ENCODE measurements at regions not wholly inside any gene's neighbourhood (a gene's known extent, or its start where the extent isn't known, plus 50 kb on each side); places are given as distances from the start of the nearest gene placed in this dataset.

DNA sequence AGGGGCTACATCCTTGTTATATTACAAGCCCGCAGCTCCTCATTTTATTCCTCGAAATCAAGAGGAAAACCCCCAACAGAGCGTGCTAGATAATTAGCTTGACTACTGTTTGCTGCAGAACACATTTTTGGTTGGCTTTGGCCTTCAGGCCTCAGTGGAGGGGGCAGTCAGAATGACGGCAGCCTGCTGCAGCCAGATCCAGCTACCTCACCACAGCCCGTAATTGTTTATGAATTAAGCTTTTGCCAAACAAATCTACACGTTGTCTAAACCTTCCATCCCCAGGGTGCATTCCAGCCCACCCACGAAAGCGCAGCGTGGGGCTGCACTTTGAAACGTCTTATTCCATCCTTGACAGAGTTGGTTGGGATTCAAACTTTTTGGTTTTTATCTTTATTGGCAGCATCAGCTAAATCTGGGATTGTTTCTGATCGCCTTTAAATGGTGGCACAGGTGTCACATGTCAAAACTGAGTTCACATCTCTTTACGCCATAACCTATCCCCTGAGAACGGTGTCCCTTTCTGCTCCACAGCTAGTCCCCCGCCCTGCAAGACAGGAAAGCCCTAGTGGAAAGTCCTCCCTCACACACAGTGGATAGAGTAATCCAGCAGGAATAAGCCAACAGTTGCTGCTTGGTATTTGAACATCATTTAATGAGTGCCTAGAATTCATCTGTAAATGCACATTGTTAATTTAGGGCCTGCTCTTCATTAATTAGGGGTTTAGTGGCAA lies 195.5 kb downstream of the LMO4 start:
- Histone ChIP-seq H3K27me3 (ENCODE audit: control insufficient read depth, insufficient read depth, low read length) (no peaks in the 10 kb centered on the region), H3K9me3 (ENCODE audit: control insufficient read depth, low read depth, low read length) (peaks cover 3% of the 10 kb centered on the region), H3K27ac (ENCODE audit: low read length) (no peak overlapping the region), H3K36me3 (ENCODE audit: control insufficient read depth, insufficient read depth, low read length) (no peaks in the 10 kb centered on the region), H3K4me1 (ENCODE audit: control insufficient read depth, insufficient read depth, low read length) (no peaks in the 10 kb centered on the region), H3K4me3 (ENCODE audit: low read length) (no peak overlapping the region)
- peak in 1 of 2 donors; percentile 17 for DNase-seq
- 71% methylated on average over 4 of the region's 14 CpGs for WGBS (ENCODE audit: insufficient coverage, low lambda C conversion rate)

DNA sequence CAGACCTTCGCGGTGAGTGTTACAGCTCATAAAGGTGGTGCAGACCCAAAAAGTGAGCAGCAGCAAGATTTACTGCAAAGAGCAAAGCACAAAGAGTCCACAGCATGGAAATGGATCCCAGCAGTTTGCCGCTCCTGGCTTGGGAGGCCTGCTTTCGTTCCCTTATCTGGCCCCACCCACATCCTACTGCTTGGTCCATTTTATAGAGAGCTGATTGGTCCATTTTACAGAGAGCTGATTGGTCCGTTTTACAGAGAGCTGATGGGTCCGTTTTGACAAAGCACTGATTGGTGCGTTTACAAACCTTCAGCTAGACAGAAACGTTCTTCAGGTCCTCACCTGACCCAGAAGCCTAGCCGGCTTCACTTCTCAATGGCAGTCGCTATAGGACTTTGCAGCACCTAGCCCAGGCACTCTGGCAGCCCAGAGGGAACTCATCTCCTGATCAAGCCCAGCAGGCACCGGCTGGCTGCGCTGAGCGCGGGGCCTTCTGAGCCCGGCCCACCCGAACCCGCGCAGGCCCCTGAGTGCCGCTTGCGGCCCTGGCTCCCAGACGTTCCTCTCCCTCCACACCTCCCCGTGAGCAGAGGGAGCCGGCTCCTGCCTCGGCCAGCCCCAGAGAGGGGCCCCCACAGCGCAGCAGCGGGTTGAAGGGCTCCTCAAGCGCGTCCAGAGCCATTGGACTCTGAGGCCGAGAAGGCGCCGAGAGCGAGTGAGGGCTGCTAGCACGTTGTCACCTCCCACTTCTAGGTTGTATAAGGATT lies 200.3 kb downstream of the LMO4 start:
- DNase-seq = no peak
- peaks cover 11% of the 10 kb centered on the region for H3K9me3 ChIP-seq (ENCODE audit: control insufficient read depth, low read depth, low read length)
- no peak overlapping the region for H3K4me3 ChIP-seq (ENCODE audit: low read length)
- WGBS (ENCODE audit: insufficient coverage, low lambda C conversion rate) = no CpG with 5 or more reads among the region's 33 CpGs
- no peaks in the 10 kb centered on the region for H3K36me3 ChIP-seq (ENCODE audit: control insufficient read depth, insufficient read depth, low read length)
- H3K4me1 ChIP-seq (ENCODE audit: control insufficient read depth, insufficient read depth, low read length) = no peaks in the 10 kb centered on the region
- H3K27ac ChIP-seq (ENCODE audit: low read length) = no peak overlapping the region
- no peaks in the 10 kb centered on the region for H3K27me3 ChIP-seq (ENCODE audit: control insufficient read depth, insufficient read depth, low read length)

DNA sequence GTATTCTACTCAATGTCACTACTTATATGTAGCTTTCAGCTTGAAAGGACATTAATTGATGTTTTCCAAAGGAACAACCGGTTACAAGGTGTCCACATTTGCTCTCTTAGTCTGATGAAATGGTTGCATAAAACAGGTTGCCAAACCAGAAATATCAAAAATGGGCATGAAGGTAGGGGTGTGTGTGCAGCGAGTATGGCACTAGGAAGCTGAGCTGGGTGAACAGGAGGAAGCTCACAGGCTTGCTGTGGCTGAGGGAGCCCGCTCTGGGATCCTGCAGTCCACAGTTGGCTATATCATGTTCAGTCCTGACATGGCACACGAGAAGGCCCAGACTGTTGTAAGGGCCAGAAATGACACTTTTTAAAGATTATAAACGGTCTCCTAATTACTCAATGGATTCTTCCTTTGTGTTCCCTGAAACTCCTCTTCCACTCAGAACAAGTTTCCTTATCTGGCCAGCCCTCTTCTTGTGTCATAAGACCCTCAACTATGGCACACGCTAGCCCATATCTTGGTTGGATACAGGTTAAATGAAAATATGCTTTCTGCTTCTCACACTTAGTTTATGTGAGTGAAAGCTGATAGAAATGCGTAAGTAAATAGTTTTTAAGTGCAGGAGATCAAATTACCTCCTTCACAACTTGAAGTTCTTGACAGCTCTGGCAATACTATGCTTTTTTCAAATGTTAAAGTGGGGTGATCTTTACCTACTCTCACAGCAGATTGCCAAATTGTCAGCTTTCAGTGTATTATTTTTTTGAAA lies 201.5 kb downstream of the LMO4 start:
- Histone ChIP-seq H3K4me3 (ENCODE audit: low read length) (no peak overlapping the region), H3K27ac (ENCODE audit: low read length) (no peak overlapping the region), H3K9me3 (ENCODE audit: control insufficient read depth, low read depth, low read length) (peaks cover 11% of the 10 kb centered on the region), H3K27me3 (ENCODE audit: control insufficient read depth, insufficient read depth, low read length) (no peaks in the 10 kb centered on the region), H3K36me3 (ENCODE audit: control insufficient read depth, insufficient read depth, low read length) (no peaks in the 10 kb centered on the region), H3K4me1 (ENCODE audit: control insufficient read depth, insufficient read depth, low read length) (no peaks in the 10 kb centered on the region)
- 93% methylated on average over 3 of the region's 7 CpGs for WGBS (ENCODE audit: insufficient coverage, low lambda C conversion rate)
- DNase-seq = no peak

DNA sequence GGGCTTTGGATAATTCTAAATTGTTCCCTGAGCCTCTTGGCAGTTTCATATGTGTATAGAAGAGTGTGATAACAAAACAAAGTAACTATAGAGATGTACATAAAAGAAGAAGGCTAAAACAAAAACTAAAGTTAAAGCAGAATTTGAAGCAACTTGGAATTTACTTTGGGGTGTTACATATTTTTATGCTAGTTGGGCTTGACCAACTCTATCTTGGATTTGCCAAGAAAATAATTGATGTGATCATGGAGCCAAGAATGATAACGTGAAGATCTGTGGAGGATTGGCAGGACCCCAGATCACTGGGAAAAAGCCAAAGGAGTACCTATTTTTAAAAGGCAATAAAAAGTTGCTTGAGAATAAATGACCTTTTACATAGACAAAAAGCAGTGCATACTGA lies 206.9 kb downstream of the LMO4 start:
- H3K4me1 ChIP-seq (ENCODE audit: control insufficient read depth, insufficient read depth, low read length) = no peaks in the 10 kb centered on the region
- no peaks in the 10 kb centered on the region for H3K36me3 ChIP-seq (ENCODE audit: control insufficient read depth, insufficient read depth, low read length)
- no peaks in the 10 kb centered on the region for H3K27me3 ChIP-seq (ENCODE audit: control insufficient read depth, insufficient read depth, low read length)
- H3K9me3 ChIP-seq (ENCODE audit: control insufficient read depth, low read depth, low read length) = peaks cover 6% of the 10 kb centered on the region
- DNase-seq = no peak
- no peak overlapping the region for H3K4me3 ChIP-seq (ENCODE audit: low read length)
- WGBS (ENCODE audit: insufficient coverage, low lambda C conversion rate) = 0% methylated on average over 1 of the region's 1 CpG
- H3K27ac ChIP-seq (ENCODE audit: low read length) = no peak overlapping the region

DNA sequence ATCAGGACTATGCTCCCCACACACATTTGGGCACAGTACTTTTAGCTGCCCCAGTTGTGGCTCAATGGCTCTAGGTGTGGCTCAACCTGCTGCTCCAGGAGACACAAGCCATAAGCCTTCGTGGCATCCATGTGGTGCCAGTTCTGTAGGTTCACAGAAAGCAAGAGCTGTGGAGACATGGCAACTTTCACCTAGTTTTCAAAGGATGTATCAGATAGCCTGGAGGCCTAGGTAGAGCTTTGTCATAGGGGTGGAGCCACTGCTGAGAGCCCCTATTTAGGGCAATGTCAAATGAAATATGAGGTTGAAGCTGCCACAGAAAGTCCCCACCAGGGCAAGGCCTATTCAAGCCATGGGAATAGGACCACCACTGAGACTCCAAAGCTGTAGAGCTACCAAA lies 210.5 kb downstream of the LMO4 start:
- no CpG with 5 or more reads among the region's 1 CpG for WGBS (ENCODE audit: insufficient coverage, low lambda C conversion rate)
- H3K9me3 ChIP-seq (ENCODE audit: control insufficient read depth, low read depth, low read length) = peaks cover 13% of the 10 kb centered on the region
- H3K36me3 ChIP-seq (ENCODE audit: control insufficient read depth, insufficient read depth, low read length) = no peaks in the 10 kb centered on the region
- H3K27ac ChIP-seq (ENCODE audit: low read length) = no peak overlapping the region
- DNase-seq = no peak
- no peaks in the 10 kb centered on the region for H3K27me3 ChIP-seq (ENCODE audit: control insufficient read depth, insufficient read depth, low read length)
- H3K4me1 ChIP-seq (ENCODE audit: control insufficient read depth, insufficient read depth, low read length) = no peaks in the 10 kb centered on the region
- H3K4me3 ChIP-seq (ENCODE audit: low read length) = no peak overlapping the region

DNA sequence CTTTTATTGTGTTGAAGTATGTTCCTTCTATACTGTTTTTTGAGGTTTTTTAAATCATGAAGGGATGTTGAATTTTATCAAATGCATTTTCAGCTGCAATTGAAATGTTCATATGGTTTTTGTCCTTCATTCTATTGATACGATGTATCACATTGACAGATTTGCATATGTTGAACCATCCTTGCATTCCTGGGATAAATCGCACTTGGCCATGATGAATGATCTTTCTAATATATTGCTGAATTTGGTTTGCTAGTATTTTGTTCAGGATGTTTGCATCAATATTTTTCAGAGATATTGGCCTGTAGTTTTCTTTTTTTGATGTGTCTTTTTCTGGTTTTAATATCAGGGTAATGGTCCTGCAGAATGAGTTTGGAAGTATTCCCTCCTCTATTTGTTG lies 214.0 kb downstream of the LMO4 start:
- Histone ChIP-seq H3K27me3 (ENCODE audit: control insufficient read depth, insufficient read depth, low read length) (no peaks in the 10 kb centered on the region), H3K4me1 (ENCODE audit: control insufficient read depth, insufficient read depth, low read length) (no peaks in the 10 kb centered on the region), H3K4me3 (ENCODE audit: low read length) (no peak overlapping the region), H3K9me3 (ENCODE audit: control insufficient read depth, low read depth, low read length) (peaks cover 17% of the 10 kb centered on the region), H3K27ac (ENCODE audit: low read length) (no peak overlapping the region), H3K36me3 (ENCODE audit: control insufficient read depth, insufficient read depth, low read length) (no peaks in the 10 kb centered on the region)
- WGBS (ENCODE audit: insufficient coverage, low lambda C conversion rate) = 90% methylated on average over 2 of the region's 2 CpGs
- DNase-seq = no peak

DNA sequence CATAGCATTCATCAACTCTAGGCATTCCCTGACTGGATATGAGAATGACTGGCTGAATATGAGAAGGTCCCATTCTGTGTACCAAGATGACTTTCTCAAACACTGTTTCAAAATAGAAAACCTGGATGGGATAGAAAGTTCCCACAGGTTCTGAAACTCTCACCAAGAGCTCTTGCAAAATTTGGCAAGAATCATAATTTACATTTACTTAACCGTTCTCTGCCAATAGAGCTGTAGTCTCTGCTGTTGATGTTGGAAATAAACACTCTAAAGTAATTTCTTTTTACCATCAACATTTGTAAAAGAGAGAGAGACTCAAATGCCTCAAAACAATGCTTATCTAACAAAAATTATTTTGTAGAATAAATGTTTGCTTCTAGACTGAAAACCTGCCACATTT lies 221.1 kb downstream of the LMO4 start:
- H3K4me3 ChIP-seq (ENCODE audit: low read length) = no peak overlapping the region
- H3K27ac ChIP-seq (ENCODE audit: low read length) = no peak overlapping the region
- H3K4me1 ChIP-seq (ENCODE audit: control insufficient read depth, insufficient read depth, low read length) = no peaks in the 10 kb centered on the region
- H3K9me3 ChIP-seq (ENCODE audit: control insufficient read depth, low read depth, low read length) = peaks cover 3% of the 10 kb centered on the region
- H3K27me3 ChIP-seq (ENCODE audit: control insufficient read depth, insufficient read depth, low read length) = no peaks in the 10 kb centered on the region
- WGBS (ENCODE audit: insufficient coverage, low lambda C conversion rate) = no CpG with 5 or more reads among the region's 1 CpG
- no peak for DNase-seq
- no peaks in the 10 kb centered on the region for H3K36me3 ChIP-seq (ENCODE audit: control insufficient read depth, insufficient read depth, low read length)

DNA sequence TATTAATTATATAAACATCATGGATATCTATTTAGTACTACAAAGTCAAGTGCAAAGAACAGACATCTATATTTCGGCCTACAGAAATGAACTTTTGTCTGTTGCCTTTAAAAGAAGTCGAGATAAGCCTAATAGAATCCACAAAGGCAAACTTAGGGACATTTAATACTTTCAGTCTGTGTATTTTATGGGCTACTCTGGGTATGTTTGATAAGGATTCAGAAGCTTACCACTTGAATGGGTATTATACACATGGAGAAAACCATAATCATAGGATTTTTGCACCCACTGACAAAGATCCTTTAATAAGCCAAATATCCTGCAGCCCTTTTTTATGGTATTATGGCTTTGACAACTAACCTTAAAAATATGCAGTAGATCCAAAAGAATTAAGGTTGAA lies 224.8 kb downstream of the LMO4 start:
- H3K9me3 ChIP-seq (ENCODE audit: control insufficient read depth, low read depth, low read length) = no peaks in the 10 kb centered on the region
- H3K27ac ChIP-seq (ENCODE audit: low read length) = no peak overlapping the region
- no peak overlapping the region for H3K4me3 ChIP-seq (ENCODE audit: low read length)
- H3K4me1 ChIP-seq (ENCODE audit: control insufficient read depth, insufficient read depth, low read length) = no peaks in the 10 kb centered on the region
- no peak for DNase-seq
- H3K27me3 ChIP-seq (ENCODE audit: control insufficient read depth, insufficient read depth, low read length) = no peaks in the 10 kb centered on the region
- no peaks in the 10 kb centered on the region for H3K36me3 ChIP-seq (ENCODE audit: control insufficient read depth, insufficient read depth, low read length)
- WGBS (ENCODE audit: insufficient coverage, low lambda C conversion rate) = 80% methylated on average over 1 of the region's 2 CpGs

DNA sequence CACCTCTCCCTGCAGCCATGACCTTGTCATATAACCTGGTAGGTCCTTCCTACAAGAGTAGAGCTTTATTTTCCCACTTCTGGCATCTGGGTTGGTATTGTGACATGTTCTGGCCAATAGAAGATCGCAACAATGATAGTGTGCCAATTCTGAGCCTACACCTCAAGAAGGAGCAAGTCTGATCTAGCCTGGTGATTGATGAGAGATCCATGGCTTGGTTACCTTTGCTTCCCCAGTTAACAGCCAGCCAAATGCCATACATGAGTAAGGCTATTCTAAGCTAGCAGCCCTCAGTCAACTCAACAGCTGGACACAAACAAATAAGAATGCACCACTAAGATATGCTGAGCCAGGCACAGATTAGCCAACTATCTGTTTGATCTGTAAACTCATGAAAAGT lies 226.7 kb downstream of the LMO4 start:
- Histone ChIP-seq H3K9me3 (ENCODE audit: control insufficient read depth, low read depth, low read length) (no peaks in the 10 kb centered on the region), H3K4me1 (ENCODE audit: control insufficient read depth, insufficient read depth, low read length) (no peaks in the 10 kb centered on the region), H3K27me3 (ENCODE audit: control insufficient read depth, insufficient read depth, low read length) (no peaks in the 10 kb centered on the region), H3K36me3 (ENCODE audit: control insufficient read depth, insufficient read depth, low read length) (no peaks in the 10 kb centered on the region), H3K4me3 (ENCODE audit: low read length) (no peak overlapping the region), H3K27ac (ENCODE audit: low read length) (no peak overlapping the region)
- no CpG with 5 or more reads among the region's 1 CpG for WGBS (ENCODE audit: insufficient coverage, low lambda C conversion rate)
- DNase-seq = no peak

DNA sequence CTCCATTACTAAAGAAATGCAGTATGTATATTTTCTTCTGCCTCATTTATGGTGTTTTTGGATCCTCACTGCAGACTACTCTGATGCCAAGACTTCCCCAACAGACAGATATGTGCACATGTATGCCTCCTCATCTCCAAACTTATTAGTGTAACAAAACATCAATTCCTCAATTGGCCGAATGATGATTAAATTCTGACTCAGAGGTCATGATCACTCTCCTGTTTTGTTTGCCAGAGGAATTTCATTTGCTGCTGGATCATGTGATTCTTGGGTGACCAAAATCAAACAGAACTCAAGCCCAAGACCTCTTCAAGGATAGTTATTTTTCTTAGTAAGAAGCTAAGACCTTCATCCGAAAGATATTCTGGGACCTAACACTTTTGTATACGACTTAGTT lies 227.6 kb downstream of the LMO4 start:
- H3K36me3 ChIP-seq (ENCODE audit: control insufficient read depth, insufficient read depth, low read length) = no peaks in the 10 kb centered on the region
- no CpG with 5 or more reads among the region's 3 CpGs for WGBS (ENCODE audit: insufficient coverage, low lambda C conversion rate)
- H3K27ac ChIP-seq (ENCODE audit: low read length) = no peak overlapping the region
- H3K9me3 ChIP-seq (ENCODE audit: control insufficient read depth, low read depth, low read length) = no peaks in the 10 kb centered on the region
- H3K4me1 ChIP-seq (ENCODE audit: control insufficient read depth, insufficient read depth, low read length) = no peaks in the 10 kb centered on the region
- no peak for DNase-seq
- H3K27me3 ChIP-seq (ENCODE audit: control insufficient read depth, insufficient read depth, low read length) = no peaks in the 10 kb centered on the region
- no peak overlapping the region for H3K4me3 ChIP-seq (ENCODE audit: low read length)
